ENCODE measurements at regions not wholly inside any gene's neighbourhood (a gene's known extent, or its start where the extent isn't known, plus 50 kb on each side); places are given as distances from the start of the nearest gene placed in this dataset.

- intact Hi-C loops (cut with micrococcal nuclease) = no loop called here
- H3K9me3 Mint-ChIP-seq = no peaks in the 10 kb centered on the region
- no peaks in the 10 kb centered on the region for H3K27me3 Mint-ChIP-seq (ENCODE audit: insufficient read depth)
- no peak overlapping the region for H3K27ac Mint-ChIP-seq
- DNase-seq (ENCODE audit: low spot score) = no peak
- H3K4me3 Mint-ChIP-seq = no peak overlapping the region
- H3K36me3 Mint-ChIP-seq (ENCODE audit: low read depth) = no peaks in the 10 kb centered on the region
- no peaks in the 10 kb centered on the region for H3K4me1 Mint-ChIP-seq (ENCODE audit: low read depth)
Measured at GRCh38 chr12:41804026-41804425, 340.6 kb downstream of the GXYLT1 start.

- no peak for DNase-seq (ENCODE audit: low spot score)
- Mint-ChIP-seq H3K4me3 (no peak overlapping the region), H3K9me3 (no peaks in the 10 kb centered on the region), H3K4me1 (ENCODE audit: low read depth) (no peaks in the 10 kb centered on the region), H3K27ac (no peak overlapping the region), H3K36me3 (ENCODE audit: low read depth) (no peaks in the 10 kb centered on the region), H3K27me3 (ENCODE audit: insufficient read depth) (no peaks in the 10 kb centered on the region)
- intact Hi-C loops (cut with micrococcal nuclease) = no loop called here
Measured at GRCh38 chr12:41802803-41803202, 341.9 kb downstream of the GXYLT1 start.

GRCh38 chr12:41801261-41801660 is 343.4 kb downstream of the GXYLT1 start:
- no peak overlapping the region for H3K27ac Mint-ChIP-seq
- H3K4me3 Mint-ChIP-seq = no peak overlapping the region
- H3K4me1 Mint-ChIP-seq (ENCODE audit: low read depth) = no peaks in the 10 kb centered on the region
- intact Hi-C loops (cut with micrococcal nuclease) = no loop called here
- no peaks in the 10 kb centered on the region for H3K9me3 Mint-ChIP-seq
- H3K36me3 Mint-ChIP-seq (ENCODE audit: low read depth) = no peaks in the 10 kb centered on the region
- no peaks in the 10 kb centered on the region for H3K27me3 Mint-ChIP-seq (ENCODE audit: insufficient read depth)
- no peak for DNase-seq (ENCODE audit: low spot score)

GRCh38 chr12:41799671-41800070 is 345.0 kb downstream of the GXYLT1 start:
- Mint-ChIP-seq H3K27ac (no peak overlapping the region), H3K27me3 (ENCODE audit: insufficient read depth) (no peaks in the 10 kb centered on the region), H3K9me3 (no peaks in the 10 kb centered on the region), H3K4me1 (ENCODE audit: low read depth) (no peaks in the 10 kb centered on the region), H3K36me3 (ENCODE audit: low read depth) (no peaks in the 10 kb centered on the region), H3K4me3 (no peak overlapping the region)
- no peak for DNase-seq (ENCODE audit: low spot score)
- intact Hi-C loops (cut with micrococcal nuclease) = no loop called here

GRCh38 chr12:41795910-41796309 is 348.8 kb downstream of the GXYLT1 start:
- Mint-ChIP-seq H3K36me3 (ENCODE audit: low read depth) (no peaks in the 10 kb centered on the region), H3K9me3 (peaks cover 2% of the 10 kb centered on the region), H3K27me3 (ENCODE audit: insufficient read depth) (no peaks in the 10 kb centered on the region), H3K4me1 (ENCODE audit: low read depth) (no peaks in the 10 kb centered on the region), H3K27ac (no peak overlapping the region), H3K4me3 (no peak overlapping the region)
- intact Hi-C loops (cut with micrococcal nuclease) = no loop called here
- no peak for DNase-seq (ENCODE audit: low spot score)

- H3K4me3 Mint-ChIP-seq = no peak overlapping the region
- no peak for DNase-seq (ENCODE audit: low spot score)
- H3K27me3 Mint-ChIP-seq (ENCODE audit: insufficient read depth) = no peaks in the 10 kb centered on the region
- H3K36me3 Mint-ChIP-seq (ENCODE audit: low read depth) = no peaks in the 10 kb centered on the region
- H3K9me3 Mint-ChIP-seq = peaks cover 4% of the 10 kb centered on the region
- intact Hi-C loops (cut with micrococcal nuclease) = no loop called here
- no peak overlapping the region for H3K27ac Mint-ChIP-seq
- H3K4me1 Mint-ChIP-seq (ENCODE audit: low read depth) = no peaks in the 10 kb centered on the region
Measured at GRCh38 chr12:41795051-41795600, 349.5 kb downstream of the GXYLT1 start.

- DNase-seq (ENCODE audit: low spot score) = no peak
- Mint-ChIP-seq H3K27me3 (ENCODE audit: insufficient read depth) (no peaks in the 10 kb centered on the region), H3K9me3 (peaks cover 4% of the 10 kb centered on the region), H3K4me3 (no peak overlapping the region), H3K36me3 (ENCODE audit: low read depth) (no peaks in the 10 kb centered on the region), H3K4me1 (ENCODE audit: low read depth) (no peaks in the 10 kb centered on the region), H3K27ac (no peak overlapping the region)
- intact Hi-C loops (cut with micrococcal nuclease) = no loop called here
Measured at GRCh38 chr12:41794336-41794735, 350.3 kb downstream of the GXYLT1 start.

- intact Hi-C loops (cut with micrococcal nuclease) = no loop called here
Measured at GRCh38 chr12:41784957-41785356, 359.7 kb downstream of the GXYLT1 start.

GRCh38 chr12:41778934-41779333 is 365.7 kb downstream of the GXYLT1 start:
- H3K9me3 Mint-ChIP-seq = no peaks in the 10 kb centered on the region
- no peaks in the 10 kb centered on the region for H3K36me3 Mint-ChIP-seq (ENCODE audit: low read depth)
- intact Hi-C loops (cut with micrococcal nuclease) = no loop called here
- no peak overlapping the region for H3K4me3 Mint-ChIP-seq
- H3K27ac Mint-ChIP-seq = no peak overlapping the region
- H3K4me1 Mint-ChIP-seq (ENCODE audit: low read depth) = no peaks in the 10 kb centered on the region
- DNase-seq (ENCODE audit: low spot score) = no peak
- peaks cover 2% of the 10 kb centered on the region for H3K27me3 Mint-ChIP-seq (ENCODE audit: insufficient read depth)

More at GRCh38 chr12:41784957-41785356, 359.7 kb downstream of the GXYLT1 start:
- H3K4me1 Mint-ChIP-seq (ENCODE audit: low read depth) = no peaks in the 10 kb centered on the region
- peaks cover 2% of the 10 kb centered on the region for H3K27me3 Mint-ChIP-seq (ENCODE audit: insufficient read depth)
- no peak for DNase-seq (ENCODE audit: low spot score)
- no peak overlapping the region for H3K4me3 Mint-ChIP-seq
- H3K36me3 Mint-ChIP-seq (ENCODE audit: low read depth) = no peaks in the 10 kb centered on the region
- H3K9me3 Mint-ChIP-seq = no peaks in the 10 kb centered on the region
- no peak overlapping the region for H3K27ac Mint-ChIP-seq

GRCh38 chr12:41777064-41777790 is 367.4 kb downstream of the GXYLT1 start:
- no peaks in the 10 kb centered on the region for H3K36me3 Mint-ChIP-seq (ENCODE audit: low read depth)
- no peak overlapping the region for H3K4me3 Mint-ChIP-seq
- peaks cover 2% of the 10 kb centered on the region for H3K27me3 Mint-ChIP-seq (ENCODE audit: insufficient read depth)
- H3K27ac Mint-ChIP-seq = no peak overlapping the region
- no peaks in the 10 kb centered on the region for H3K9me3 Mint-ChIP-seq
- intact Hi-C loops (cut with micrococcal nuclease) = no loop called here
- H3K4me1 Mint-ChIP-seq (ENCODE audit: low read depth) = no peaks in the 10 kb centered on the region
- no peak for DNase-seq (ENCODE audit: low spot score)

GRCh38 chr12:41772478-41772877 is 372.2 kb downstream of the GXYLT1 start:
- intact Hi-C loops (cut with micrococcal nuclease) = no loop called here
- Mint-ChIP-seq H3K36me3 (ENCODE audit: low read depth) (no peaks in the 10 kb centered on the region), H3K9me3 (no peaks in the 10 kb centered on the region)

GRCh38 chr12:41769810-41770209 is 374.9 kb downstream of the GXYLT1 start:
- Mint-ChIP-seq H3K4me3 (no peak overlapping the region), H3K4me1 (ENCODE audit: low read depth) (no peaks in the 10 kb centered on the region), H3K27ac (no peak overlapping the region), H3K36me3 (ENCODE audit: low read depth) (no peaks in the 10 kb centered on the region), H3K27me3 (ENCODE audit: insufficient read depth) (no peaks in the 10 kb centered on the region), H3K9me3 (no peaks in the 10 kb centered on the region)
- intact Hi-C loops (cut with micrococcal nuclease) = no loop called here
- no peak for DNase-seq (ENCODE audit: low spot score)

More at GRCh38 chr12:41772478-41772877, 372.2 kb downstream of the GXYLT1 start:
- no peak for DNase-seq (ENCODE audit: low spot score)
- H3K4me3 Mint-ChIP-seq = no peak overlapping the region
- no peak overlapping the region for H3K27ac Mint-ChIP-seq
- no peaks in the 10 kb centered on the region for H3K4me1 Mint-ChIP-seq (ENCODE audit: low read depth)
- no peaks in the 10 kb centered on the region for H3K27me3 Mint-ChIP-seq (ENCODE audit: insufficient read depth)

- H3K4me3 Mint-ChIP-seq = no peak overlapping the region
- intact Hi-C loops (cut with micrococcal nuclease) = no loop called here
Measured at GRCh38 chr12:41768456-41768855, 376.2 kb downstream of the GXYLT1 start.

GRCh38 chr12:41762691-41763090 is 382.0 kb downstream of the GXYLT1 start:
- no peak for DNase-seq (ENCODE audit: low spot score)
- Mint-ChIP-seq H3K4me3 (no peak overlapping the region), H3K36me3 (ENCODE audit: low read depth) (no peaks in the 10 kb centered on the region), H3K27ac (no peak overlapping the region), H3K4me1 (ENCODE audit: low read depth) (no peaks in the 10 kb centered on the region), H3K27me3 (ENCODE audit: insufficient read depth) (no peaks in the 10 kb centered on the region), H3K9me3 (no peaks in the 10 kb centered on the region)
- intact Hi-C loops (cut with micrococcal nuclease) = no loop called here

More at GRCh38 chr12:41768456-41768855, 376.2 kb downstream of the GXYLT1 start:
- no peaks in the 10 kb centered on the region for H3K9me3 Mint-ChIP-seq
- no peaks in the 10 kb centered on the region for H3K27me3 Mint-ChIP-seq (ENCODE audit: insufficient read depth)
- no peaks in the 10 kb centered on the region for H3K4me1 Mint-ChIP-seq (ENCODE audit: low read depth)
- no peaks in the 10 kb centered on the region for H3K36me3 Mint-ChIP-seq (ENCODE audit: low read depth)
- H3K27ac Mint-ChIP-seq = no peak overlapping the region
- no peak for DNase-seq (ENCODE audit: low spot score)
